ENCODE measurements at regions not wholly inside any gene's neighbourhood (a gene's known extent, or its start where the extent isn't known, plus 50 kb on each side); places are given as distances from the start of the nearest gene placed in this dataset.

GRCh38 chr10:106181501-106181900 lies 983.0 kb downstream of the SORCS1 start:
- TF ChIP-seq CTCF (IDR thresholded peaks at IDR 0.05; ENCODE audit: poor library complexity) (no peak), EZH2 (IDR thresholded peaks at IDR 0.05; ENCODE audit: borderline replicate concordance) (no peak), EZH2phosphoT487 (IDR thresholded peaks at IDR 0.05; ENCODE audit: low read depth, severe bottlenecking, unreplicated experiment) (no peak)
